Mammary epithelial cell (primary cell): ENCODE measurements at regions not wholly inside any gene's neighbourhood (a gene's known extent, or its start where the extent isn't known, plus 50 kb on each side); places are given as distances from the start of the nearest gene placed in this dataset.

Source experiments
- CTCF ChIP-seq, 2 donors: IDR thresholded peaks in 1 of 2; conservative IDR thresholded peaks in 1 of 2; 2 replicates each; pipeline ENCODE4 v1.5.1; 2011 to 2012; ENCODE audit warnings: inconsistent platforms in 2 of 2, low read length in 2 of 2, mild to moderate bottlenecking in 2 of 2, control low read depth in 1 of 2, low read depth in 1 of 2; ENCODE audit not compliant: insufficient read depth in 1 of 2; ENCODE audit errors: extremely low read depth in 1 of 2
- EZH2 ChIP-seq: IDR thresholded peaks from 2 replicates; pipeline ENCODE4 v1.6.1; 2012; ENCODE audit warnings: low read length, inconsistent platforms, borderline replicate concordance

GRCh38 chr21:41090981-41091380 lies 77.0 kb upstream of the BACE2 start:
- no peak for TF ChIP-seq CTCF (conservative IDR thresholded peaks at IDR 0.05 in 1 of 2, IDR thresholded peaks at IDR 0.05 in 1 of 2; ENCODE audit: extremely low read depth in 1 of 2, insufficient read depth in 1 of 2, low read depth in 1 of 2, low read length in 2 of 2)
- no peak for TF ChIP-seq EZH2
